OCI-LY3 (cell line): ENCODE measurements at regions not wholly inside any gene's neighbourhood (a gene's known extent, or its start where the extent isn't known, plus 50 kb on each side); places are given as distances from the start of the nearest gene placed in this dataset.
"Not testable (repeated sequence)": the region's sequence is repeated elsewhere in the genome, so short reads cannot be mapped to it uniquely, and the experiment has no call there.

Source experiments
- EZH2phosphoT487 ChIP-seq: fragments of 200-600 bp; shearing (Covaris generic); IDR thresholded peaks from 2 replicates; pipeline ENCODE4 v1.6.1; 2018; ENCODE audit warnings: antibody characterized with exemption, mixed run types, low read depth
- TF ChIP-seq, protein P1 (sequence below): fragments of 200-600, 300-600 bp; sonication (generic); IDR thresholded peaks from 2 replicates; pipeline ENCODE4 v1.5.1; 2014; ENCODE audit warnings: antibody characterized with exemption, low read length, low read depth

DNA sequence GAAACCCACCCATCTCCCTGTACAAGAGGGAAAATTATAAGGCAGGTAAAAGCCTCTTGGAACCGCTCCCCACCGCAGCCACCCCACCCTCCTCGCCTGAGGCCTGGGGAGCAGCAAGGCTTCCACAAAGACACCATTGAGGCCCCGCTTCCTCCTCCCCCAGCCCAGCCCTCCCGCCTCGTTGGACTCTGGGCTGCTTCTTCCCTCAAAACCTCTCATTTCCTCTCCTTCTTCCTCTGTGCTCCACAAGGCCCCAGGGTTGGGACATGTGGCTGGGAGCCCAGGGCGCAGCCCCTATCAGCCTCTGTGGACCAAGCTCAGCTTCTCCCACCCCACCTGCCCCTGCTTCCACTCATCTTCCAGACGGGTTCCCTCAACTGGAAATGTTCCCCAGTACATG, 185.6 kb downstream of the TBC1D2B start:
- TF ChIP-seq, protein P1, sequence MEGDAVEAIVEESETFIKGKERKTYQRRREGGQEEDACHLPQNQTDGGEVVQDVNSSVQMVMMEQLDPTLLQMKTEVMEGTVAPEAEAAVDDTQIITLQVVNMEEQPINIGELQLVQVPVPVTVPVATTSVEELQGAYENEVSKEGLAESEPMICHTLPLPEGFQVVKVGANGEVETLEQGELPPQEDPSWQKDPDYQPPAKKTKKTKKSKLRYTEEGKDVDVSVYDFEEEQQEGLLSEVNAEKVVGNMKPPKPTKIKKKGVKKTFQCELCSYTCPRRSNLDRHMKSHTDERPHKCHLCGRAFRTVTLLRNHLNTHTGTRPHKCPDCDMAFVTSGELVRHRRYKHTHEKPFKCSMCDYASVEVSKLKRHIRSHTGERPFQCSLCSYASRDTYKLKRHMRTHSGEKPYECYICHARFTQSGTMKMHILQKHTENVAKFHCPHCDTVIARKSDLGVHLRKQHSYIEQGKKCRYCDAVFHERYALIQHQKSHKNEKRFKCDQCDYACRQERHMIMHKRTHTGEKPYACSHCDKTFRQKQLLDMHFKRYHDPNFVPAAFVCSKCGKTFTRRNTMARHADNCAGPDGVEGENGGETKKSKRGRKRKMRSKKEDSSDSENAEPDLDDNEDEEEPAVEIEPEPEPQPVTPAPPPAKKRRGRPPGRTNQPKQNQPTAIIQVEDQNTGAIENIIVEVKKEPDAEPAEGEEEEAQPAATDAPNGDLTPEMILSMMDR, result not testable (repeated sequence)
- not testable (repeated sequence) for TF ChIP-seq EZH2phosphoT487
